Head of caudate nucleus (tissue), 42 donors: ENCODE measurements at regions not wholly inside any gene's neighbourhood (a gene's known extent, or its start where the extent isn't known, plus 50 kb on each side); places are given as distances from the start of the nearest gene placed in this dataset.

ENCODE experiments used
- DNase-seq, 42 donors: peaks; one replicate each; pipeline versions ENCODE4 v3.0.0 to v3.0.0-alpha.2; 2020 to 2021; ENCODE audit warnings: mixed read lengths in 7 of 42
- intact Hi-C: fragments of 100-400 bp; cut with DNase I; formaldehyde crosslinking; loops from one replicate; pipeline ENCODE4 v1.15.0; 2022

GRCh38 chr20:57092900-57093530, 173.4 kb downstream of the BMP7 start:
- intact Hi-C loops = loop anchor here (2.0 to 10.0 kb wide), 2 partner anchors 172 to 254 kb away; partner anchors contain the start of gene BMP7

GRCh38 chr20:57093766-57094165, 172.7 kb downstream of the BMP7 start:
- intact Hi-C loops = loop anchor here (2.0 to 10.0 kb wide), 2 partner anchors 171 to 253 kb away; partner anchors contain the start of gene BMP7
- no peak for DNase-seq

More at GRCh38 chr20:57092900-57093530, 173.4 kb downstream of the BMP7 start:
- DNase-seq = no peak

DNA sequence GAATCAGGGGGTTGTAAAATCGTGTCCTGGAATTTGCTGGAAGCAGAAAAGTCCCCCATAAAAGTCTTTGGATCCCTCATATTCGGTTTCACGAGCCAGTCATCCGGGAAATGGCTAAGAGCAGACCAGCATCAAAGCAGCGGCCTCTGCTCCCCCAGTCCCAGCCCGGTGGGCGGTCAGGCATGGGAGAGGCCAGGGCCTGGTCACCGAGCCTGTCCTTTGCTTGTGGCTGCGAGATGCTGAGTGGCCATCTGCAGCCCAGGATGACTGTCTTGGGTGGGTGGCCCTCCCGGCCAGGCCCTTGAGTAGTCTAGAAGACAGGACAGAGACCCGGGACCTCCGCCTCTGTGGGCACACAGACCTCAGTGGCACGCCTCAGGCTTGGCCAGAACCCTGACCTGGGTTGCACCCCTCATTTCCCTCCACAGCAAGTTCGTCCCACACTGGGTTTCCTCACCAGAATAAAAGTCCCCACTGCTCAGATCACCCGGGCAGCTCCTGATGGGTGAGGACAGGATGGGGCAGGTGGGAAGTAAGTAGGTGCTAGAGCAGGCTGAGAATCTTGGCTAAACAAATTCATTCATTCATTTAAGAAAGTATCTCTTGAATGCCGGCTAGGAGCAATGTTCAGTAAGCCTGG, 172.1 kb downstream of the BMP7 start:
- intact Hi-C loops = loop anchor here (10.0 kb wide), 1 partner anchor 170 kb away; the partner anchor contains the start of gene BMP7
- no peak for DNase-seq

DNA sequence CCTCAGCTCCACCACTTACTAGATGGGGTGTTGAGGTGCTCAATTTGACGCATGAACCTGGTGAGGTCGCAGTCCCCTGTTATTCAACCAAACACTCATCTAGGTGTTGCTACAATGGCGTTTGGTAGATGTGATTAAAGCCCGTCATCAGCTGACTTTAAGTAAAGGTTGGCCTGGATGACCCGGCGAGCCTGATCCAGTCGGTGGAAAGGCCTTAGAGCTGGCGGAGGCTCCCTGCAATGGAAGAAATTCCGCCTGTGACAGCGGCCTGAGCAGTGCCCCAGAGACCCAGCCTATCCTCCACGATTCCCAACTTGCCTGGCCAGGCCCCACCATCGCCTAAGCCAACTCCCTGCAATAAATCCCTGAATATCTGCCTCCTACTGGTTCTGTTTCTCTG, 171.4 kb downstream of the BMP7 start:
- no peak for DNase-seq
- intact Hi-C loops = loop anchor here (10.0 kb wide), 1 partner anchor 170 kb away; the partner anchor contains the start of gene BMP7

GRCh38 chr20:57095426-57095825, 171.0 kb downstream of the BMP7 start:
- no peak for DNase-seq
- intact Hi-C loops = loop anchor here (10.0 kb wide), 1 partner anchor 169 kb away; the partner anchor contains the start of gene BMP7

DNA sequence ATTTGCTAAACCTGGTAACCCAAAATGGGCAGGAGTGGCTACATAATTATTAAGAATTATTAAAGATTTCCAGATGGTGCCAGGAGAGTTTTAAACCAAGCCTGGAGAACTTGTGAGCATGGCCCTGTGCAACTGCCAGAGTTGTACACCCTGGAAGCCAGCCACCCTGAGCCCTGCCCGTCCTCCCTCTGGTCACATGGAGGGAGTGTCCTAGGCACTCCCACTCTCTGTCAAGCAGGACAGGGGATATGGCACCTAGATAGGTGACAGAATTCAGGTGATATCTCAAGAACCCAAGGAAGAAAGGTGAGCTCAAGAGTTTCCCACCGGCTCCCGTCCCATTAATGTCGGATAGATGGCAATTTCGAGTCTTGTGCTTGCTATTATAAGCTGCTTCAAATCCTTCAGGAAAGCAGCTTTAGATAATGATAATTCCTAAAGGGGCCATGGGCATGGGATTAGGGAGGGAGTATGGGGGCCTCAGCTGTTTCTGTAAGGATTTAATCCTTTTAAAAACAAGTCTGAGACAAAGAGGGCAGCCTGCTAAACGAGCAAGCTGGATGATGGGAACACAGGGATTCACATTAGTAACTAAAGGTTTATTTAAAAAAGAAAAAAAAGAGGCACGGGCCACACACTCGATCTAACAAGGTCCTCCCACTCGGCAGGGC, 169.1 kb downstream of the BMP7 start:
- peak in 3 of 42 donors; percentile 30 to 46 (median 36) for DNase-seq

DNA sequence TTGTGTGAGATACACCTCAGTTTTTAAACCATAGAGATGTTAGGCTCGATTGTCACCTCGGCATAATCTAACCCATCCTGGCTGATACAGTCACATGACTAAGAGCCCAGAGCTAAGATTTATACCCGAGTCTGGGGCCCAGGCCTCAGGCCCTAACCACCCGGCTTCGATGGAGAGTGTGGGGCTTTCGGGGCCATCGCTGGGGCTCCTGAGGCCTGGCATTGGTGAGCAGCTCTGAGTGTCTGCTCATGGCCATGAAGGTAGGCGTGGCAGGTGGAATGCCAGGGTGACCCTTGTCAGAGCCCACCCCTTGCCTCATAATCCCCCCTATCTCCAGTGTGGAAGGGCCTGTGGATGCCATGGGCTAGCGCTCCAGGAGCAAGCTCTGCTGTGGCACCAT, 164.3 kb downstream of the BMP7 start:
- no peak for DNase-seq
- intact Hi-C loops = no loop called here

More for the DNA sequence above, 169.1 kb downstream of the BMP7 start:
- intact Hi-C loops = loop anchor here (10.0 kb wide), 1 partner anchor 167 kb away; the partner anchor contains the start of gene BMP7

DNA sequence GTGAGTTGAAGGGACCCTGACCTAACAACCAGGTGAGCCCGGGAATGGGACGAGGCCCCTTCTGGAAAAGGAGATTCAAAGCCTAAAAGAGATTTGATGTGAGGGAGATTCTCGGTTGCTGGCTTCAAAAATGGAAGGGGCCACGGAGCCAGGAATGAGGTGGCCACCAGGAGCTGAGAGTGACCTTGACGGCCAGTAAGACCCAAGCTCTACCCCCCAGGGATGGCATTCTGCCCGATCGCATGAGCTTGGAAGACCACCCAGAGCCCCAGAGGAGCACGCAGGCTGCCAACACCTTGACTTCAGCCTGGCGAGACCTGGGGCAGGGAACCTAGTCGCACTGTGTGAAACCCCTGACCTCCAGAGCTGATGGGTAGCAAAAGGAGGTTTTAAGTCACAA, 163.9 kb downstream of the BMP7 start:
- DNase-seq = peak in 2 of 42 donors; percentile 15 to 35
- intact Hi-C loops = no loop called here

DNA sequence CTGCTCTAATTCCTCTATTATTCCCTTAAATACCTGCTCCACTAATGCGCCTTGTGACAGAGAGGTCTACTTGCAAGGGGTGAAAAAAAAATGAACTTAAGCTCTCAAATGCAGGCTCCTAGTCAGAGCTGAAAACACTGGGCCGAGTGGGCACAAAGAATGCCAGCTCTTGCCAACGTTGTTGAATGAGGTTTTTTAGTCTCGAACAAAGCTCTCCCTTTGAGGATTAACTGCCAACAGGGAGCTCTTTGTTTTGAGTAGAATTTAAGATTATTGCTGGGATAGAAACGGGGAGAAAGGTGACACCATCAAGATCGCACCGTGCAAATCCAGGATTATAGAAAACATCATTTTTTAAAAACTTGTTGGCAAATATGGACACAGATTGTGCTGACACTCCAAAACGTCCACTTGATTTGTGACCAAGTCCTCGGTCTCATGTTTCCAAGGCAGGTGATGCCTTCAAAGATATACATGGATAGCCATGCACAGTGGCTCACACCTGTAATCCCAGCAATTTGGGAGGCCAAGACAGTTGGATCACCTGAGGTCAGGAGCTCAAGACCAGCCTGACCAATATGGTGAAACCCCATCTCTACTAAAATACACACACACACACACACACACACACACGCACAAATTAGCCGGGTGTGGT, 163.2 kb downstream of the BMP7 start:
- intact Hi-C loops = no loop called here
- peak; percentile 45 to 91 (median 78) for DNase-seq

DNA sequence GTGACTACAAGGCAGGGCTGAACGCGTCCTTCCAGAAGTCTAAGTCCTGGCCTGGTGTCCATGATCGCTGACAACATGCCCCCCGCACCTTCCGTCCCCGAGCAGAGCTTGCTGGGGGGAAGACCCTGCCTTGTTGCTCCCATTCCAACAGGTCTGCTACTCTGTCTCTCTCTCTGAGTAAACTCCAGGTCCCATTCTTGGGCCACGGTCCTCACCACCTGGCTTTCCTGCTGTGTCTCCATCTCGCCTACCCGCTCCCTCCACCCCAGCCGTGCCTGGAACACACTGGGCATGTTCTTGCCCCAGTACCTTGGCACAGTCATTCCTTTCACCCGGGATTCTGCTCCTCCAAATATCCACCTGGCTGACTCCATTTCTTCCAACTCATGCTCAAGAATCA, 162.3 kb downstream of the BMP7 start:
- DNase-seq = no peak
- intact Hi-C loops = no loop called here

GRCh38 chr20:57104651-57105204, 161.7 kb downstream of the BMP7 start:
- peak in 12 of 42 donors; percentile 9 to 59 (median 30) for DNase-seq
- intact Hi-C loops = no loop called here

DNA sequence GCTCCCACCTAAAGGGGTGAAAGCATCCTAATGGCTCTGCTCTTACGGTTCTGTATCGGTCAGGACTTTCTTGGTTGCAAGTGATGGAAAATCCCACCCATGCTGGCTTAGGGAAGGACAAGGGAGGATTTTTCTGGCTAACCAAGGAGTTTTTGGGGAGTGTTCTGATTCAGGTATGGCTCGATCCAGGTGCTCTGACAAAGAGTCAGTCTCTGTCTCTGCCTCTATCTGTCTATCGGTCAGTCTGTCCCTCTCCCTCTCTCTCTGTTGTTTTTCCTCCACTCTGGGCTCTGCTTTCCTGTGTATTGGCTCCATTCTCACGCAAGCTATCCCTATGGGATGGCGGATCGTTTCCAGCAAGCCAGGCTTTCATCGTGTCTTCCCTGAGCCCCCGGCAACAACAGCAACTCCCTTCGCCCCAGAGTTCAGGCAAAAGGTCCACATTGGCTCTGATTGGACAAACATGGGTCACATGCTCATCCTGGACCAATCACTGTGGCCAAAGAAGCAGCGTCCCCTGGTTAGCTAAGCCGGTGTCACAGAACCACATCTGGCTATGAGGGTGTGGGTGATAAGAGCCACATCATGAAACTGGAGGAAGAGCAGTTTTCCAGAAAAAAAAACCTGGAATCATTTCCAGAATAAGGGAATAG, 160.3 kb downstream of the BMP7 start:
- intact Hi-C loops = no loop called here
- DNase-seq = no peak

DNA sequence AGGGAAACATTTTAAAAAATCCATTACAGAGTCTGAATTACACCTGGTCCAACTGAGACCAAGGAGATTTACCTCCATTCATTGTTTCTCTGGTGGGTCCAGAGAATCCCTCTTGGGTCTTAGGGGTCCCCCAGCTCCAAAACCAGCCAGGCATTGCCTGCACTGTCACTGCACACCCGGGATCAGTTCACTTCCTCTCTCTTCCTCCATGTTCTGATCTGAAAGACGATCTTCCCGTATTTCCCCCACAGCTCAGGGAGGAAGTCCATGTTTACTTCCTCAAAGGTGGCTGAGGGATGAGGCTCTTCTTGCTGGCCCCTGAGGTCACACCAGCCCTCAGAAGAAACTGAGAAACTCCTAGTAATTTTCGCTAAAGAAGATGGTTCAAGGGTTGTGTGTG, 159.7 kb downstream of the BMP7 start:
- DNase-seq = no peak
- intact Hi-C loops = no loop called here

- intact Hi-C loops = no loop called here
- DNase-seq = no peak
Measured at GRCh38 chr20:57107208-57107607, 159.2 kb downstream of the BMP7 start.

- DNase-seq = no peak
- intact Hi-C loops = no loop called here
Measured at GRCh38 chr20:57108218-57108617, 158.2 kb downstream of the BMP7 start.

DNA sequence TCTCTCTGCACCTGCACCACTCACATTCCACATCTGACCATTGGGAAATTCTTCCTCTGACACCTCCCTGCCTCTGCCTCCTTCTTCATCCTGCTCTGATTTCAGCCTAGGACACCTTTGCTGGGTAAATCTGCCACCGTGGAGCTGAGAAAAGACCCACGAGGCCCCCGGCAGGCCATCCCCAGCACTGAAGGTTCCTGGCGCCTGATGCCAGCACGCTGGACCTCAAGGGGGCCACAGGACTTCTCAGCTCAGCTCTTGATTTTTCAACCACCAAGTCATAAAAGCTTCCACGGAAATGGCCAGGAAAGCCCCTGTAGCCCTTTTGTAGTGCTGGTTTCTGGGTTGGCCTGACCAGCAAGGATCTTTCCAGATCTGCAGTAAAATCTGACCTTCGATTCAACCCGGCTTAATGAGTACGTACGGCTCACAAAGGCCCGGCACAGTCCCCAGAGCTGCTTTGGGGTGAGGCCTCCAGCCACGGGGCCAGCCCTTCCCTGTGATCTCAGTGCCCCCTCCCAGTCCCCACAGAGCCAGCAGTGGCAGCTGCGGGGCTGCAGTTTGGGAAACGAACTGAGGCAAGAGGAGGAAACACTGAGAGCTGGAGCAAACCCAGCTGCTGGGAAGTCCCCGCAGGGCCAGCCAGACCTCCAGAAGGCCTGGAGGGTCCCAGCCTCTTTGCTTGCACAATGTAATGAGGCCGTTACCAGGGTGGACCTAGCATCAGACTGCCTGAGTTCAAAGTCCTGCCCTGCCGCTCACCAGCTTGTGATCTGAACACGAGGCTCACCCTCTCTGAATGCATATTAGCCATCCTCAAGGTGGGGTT, 157.5 kb downstream of the BMP7 start:
- intact Hi-C loops = no loop called here
- peak in 15 of 42 donors; percentile 13 to 56 (median 32) for DNase-seq

DNA sequence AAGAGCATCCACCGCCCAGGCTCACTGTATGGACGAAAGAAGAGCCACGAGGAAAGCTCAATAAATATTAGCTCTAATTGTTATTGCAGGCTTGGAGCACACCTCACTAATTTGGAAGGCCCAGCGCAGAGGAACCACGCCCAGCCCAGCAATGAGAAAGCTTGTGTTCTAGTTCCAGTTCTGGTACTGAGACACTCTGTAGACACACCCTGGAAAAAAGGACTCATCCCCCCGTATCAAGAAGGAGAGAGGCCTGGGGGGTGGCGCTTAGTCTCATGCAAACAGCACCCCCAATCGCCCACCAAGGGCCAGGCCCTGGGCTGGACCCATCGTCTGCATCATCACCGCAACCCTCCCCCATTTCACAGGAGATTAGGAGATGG, 156.9 kb downstream of the BMP7 start:
- intact Hi-C loops = no loop called here
- no peak for DNase-seq
